Muscle layer of colon (tissue), 2 donors: ENCODE measurements at regions not wholly inside any gene's neighbourhood (a gene's known extent, or its start where the extent isn't known, plus 50 kb on each side); places are given as distances from the start of the nearest gene placed in this dataset.
A peak's percentile ranks its signal among the peaks of the same experiment; 100 is the strongest.

ENCODE experiments used
- H3K27ac ChIP-seq: one replicate; pipeline ENCODE4 v1.7.0; 2013; ENCODE audit warnings: low read depth, mild to moderate bottlenecking, low read length, moderate library complexity
- H3K27me3 ChIP-seq, 2 donors: one replicate each; pipeline ENCODE4 v1.7.0; 2013; ENCODE audit warnings: low read length in 2 of 2, mild to moderate bottlenecking in 2 of 2; ENCODE audit not compliant: insufficient read depth in 2 of 2, control insufficient read depth in 1 of 2
- H3K36me3 ChIP-seq: one replicate; pipeline ENCODE4 v1.7.0; 2013; ENCODE audit warnings: mild to moderate bottlenecking, low read length; ENCODE audit not compliant: insufficient read depth
- H3K4me1 ChIP-seq: one replicate; pipeline ENCODE4 v1.7.0; 2013; ENCODE audit warnings: mild to moderate bottlenecking, low read length; ENCODE audit not compliant: insufficient read depth
- H3K4me3 ChIP-seq, 2 donors: one replicate each; pipeline ENCODE4 v1.7.0; 2013; ENCODE audit warnings: low read length in 2 of 2, low read depth in 1 of 2, mild to moderate bottlenecking in 1 of 2, moderate library complexity in 1 of 2
- H3K9ac ChIP-seq: one replicate; pipeline ENCODE4 v1.7.0; 2013; ENCODE audit warnings: low read length
- H3K9me3 ChIP-seq: one replicate; pipeline ENCODE4 v1.7.0; 2013; ENCODE audit warnings: mild to moderate bottlenecking, low read length
- donor health status: abdominal sarcoma.
- donor health status: Adenocarcinoma of cecum.

GRCh38 chr21:45338311-45339017, 50.8 kb upstream of the POFUT2 start:
- H3K27me3 ChIP-seq, result no peaks in the 10 kb centered on the region
- H3K36me3 ChIP-seq, result no peaks in the 10 kb centered on the region
- H3K9me3 ChIP-seq, result no peaks in the 10 kb centered on the region
- H3K4me1 ChIP-seq, result no peaks in the 10 kb centered on the region
- no peak overlapping the region for H3K27ac ChIP-seq
- no peak overlapping the region for H3K9ac ChIP-seq
- no peak overlapping the region for H3K4me3 ChIP-seq

- Histone ChIP-seq H3K27ac (no peak overlapping the region), H3K9ac (no peak overlapping the region), H3K4me3 (no peak overlapping the region), H3K4me1 (no peaks in the 10 kb centered on the region), H3K27me3 (no peaks in the 10 kb centered on the region), H3K9me3 (no peaks in the 10 kb centered on the region), H3K36me3 (no peaks in the 10 kb centered on the region)
Measured at GRCh38 chr21:45339421-45340402, 52.0 kb upstream of the POFUT2 start.

- H3K4me1 ChIP-seq, result no peaks in the 10 kb centered on the region
- H3K36me3 ChIP-seq, result no peaks in the 10 kb centered on the region
- H3K4me3 ChIP-seq, result no peak overlapping the region
- no peaks in the 10 kb centered on the region for H3K27me3 ChIP-seq
- H3K27ac ChIP-seq, result no peak overlapping the region
- no peak overlapping the region for H3K9ac ChIP-seq
- H3K9me3 ChIP-seq, result no peaks in the 10 kb centered on the region
Measured at GRCh38 chr21:45340515-45340914, 52.8 kb upstream of the POFUT2 start.

DNA sequence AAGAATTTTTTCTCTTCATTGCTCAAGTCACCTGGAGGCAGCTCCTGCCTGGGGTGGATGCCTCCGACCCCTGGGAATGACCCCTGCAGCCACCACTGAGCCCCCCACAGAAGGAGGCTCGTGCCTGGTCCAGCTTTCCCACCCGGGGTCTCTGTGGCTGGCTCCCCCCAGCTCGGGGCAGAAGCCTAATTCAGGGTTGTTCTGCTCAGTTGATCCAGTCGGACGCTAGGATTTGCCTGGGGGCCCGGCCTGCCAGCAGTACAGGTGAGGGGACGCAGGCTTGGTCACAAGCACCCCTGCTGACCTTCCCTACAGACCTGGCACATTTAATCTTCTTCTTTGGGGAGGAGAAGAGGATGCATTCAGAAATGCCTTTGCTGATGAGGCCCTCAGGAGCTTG, 53.6 kb upstream of the POFUT2 start:
- Histone ChIP-seq H3K9ac (no peak overlapping the region), H3K4me3 (no peak overlapping the region), H3K27me3 (no peaks in the 10 kb centered on the region), H3K36me3 (no peaks in the 10 kb centered on the region), H3K4me1 (no peaks in the 10 kb centered on the region), H3K27ac (no peak overlapping the region), H3K9me3 (no peaks in the 10 kb centered on the region)

DNA sequence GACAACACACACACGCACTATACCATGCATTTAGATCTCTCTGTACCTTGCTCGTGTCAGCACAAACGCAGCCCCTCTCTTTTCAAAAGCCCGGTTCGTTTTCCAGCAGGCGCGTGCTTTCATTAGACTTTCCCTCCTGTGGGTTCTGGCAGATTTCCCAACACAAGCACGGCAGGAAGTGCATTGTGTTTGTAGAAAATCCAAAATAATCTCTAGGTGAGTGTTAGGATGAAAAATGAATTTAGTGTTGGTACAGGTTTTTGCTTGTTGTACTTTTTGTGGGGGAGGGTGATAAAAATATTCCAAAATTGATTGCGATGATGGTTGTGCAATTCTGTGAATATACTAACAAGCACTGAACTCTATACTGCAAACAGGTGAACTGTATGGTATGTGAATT, 54.1 kb upstream of the POFUT2 start:
- H3K4me1 ChIP-seq, result no peaks in the 10 kb centered on the region
- H3K9ac ChIP-seq, result no peak overlapping the region
- H3K27ac ChIP-seq, result no peak overlapping the region
- H3K27me3 ChIP-seq, result no peaks in the 10 kb centered on the region
- no peaks in the 10 kb centered on the region for H3K9me3 ChIP-seq
- H3K36me3 ChIP-seq, result no peaks in the 10 kb centered on the region
- no peak overlapping the region for H3K4me3 ChIP-seq

- Histone ChIP-seq H3K4me1 (peaks cover 4% of the 10 kb centered on the region), H3K9ac (no peak overlapping the region), H3K9me3 (no peaks in the 10 kb centered on the region), H3K4me3 (no peak overlapping the region), H3K27me3 (no peaks in the 10 kb centered on the region), H3K36me3 (no peaks in the 10 kb centered on the region), H3K27ac (no peak overlapping the region)
Measured at GRCh38 chr21:45343891-45344290, 56.2 kb upstream of the POFUT2 start.

DNA sequence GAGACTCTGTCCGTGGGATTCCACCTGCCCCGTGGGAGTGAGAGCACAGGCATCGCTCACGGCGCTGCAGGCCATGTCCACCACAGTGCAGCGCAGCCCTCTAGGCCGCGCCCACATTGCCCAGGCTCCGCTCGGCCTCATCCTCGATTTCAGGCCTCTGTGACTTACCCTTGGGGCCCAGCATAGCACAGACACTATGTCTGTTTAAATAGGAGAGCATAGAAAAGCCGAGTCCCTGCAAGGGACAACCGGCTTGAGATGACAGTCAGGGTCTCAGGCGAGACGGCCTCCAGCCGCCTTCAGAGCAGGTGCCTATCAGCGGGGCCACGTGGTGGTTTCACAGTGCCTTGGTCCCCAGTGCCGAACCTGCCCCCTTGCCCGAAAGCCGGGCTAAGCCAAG, 56.9 kb upstream of the POFUT2 start:
- no peak overlapping the region for H3K4me3 ChIP-seq
- no peaks in the 10 kb centered on the region for H3K9me3 ChIP-seq
- H3K4me1 ChIP-seq, result peaks cover 10% of the 10 kb centered on the region
- H3K27me3 ChIP-seq, result no peaks in the 10 kb centered on the region
- no peak overlapping the region for H3K9ac ChIP-seq
- no peak overlapping the region for H3K27ac ChIP-seq
- H3K36me3 ChIP-seq, result no peaks in the 10 kb centered on the region

DNA sequence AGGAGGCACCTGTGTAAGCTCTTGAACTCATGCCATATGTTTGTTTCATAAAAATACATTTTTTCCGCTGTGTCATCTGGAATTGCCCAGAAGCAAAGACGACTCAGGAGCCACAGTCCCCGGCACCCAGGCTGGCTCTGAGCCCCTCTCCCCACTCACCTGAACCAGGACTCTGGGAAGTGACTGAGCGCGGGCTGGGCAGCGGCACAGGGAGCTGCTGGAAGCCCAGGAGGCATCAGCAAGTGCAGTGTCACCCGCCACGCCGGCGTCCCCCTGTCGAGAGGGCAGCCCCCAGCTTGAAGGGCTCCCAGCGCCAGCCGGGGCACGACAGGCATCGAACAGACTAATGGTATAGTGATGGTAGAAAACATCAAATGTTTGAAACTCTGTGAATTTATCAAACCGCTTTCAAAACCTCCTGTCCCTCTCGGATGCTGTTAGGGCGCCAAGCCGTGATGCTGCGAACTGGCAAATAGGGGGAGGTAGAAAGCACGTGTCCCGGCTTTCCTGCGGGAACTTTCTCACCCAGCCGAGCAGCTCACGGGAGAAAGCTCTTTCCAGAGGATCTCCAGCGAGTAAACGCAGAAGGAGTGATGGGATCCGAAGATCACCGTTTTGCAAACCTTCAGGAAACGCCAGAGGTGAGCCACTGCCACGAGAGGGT, 57.8 kb upstream of the COL18A1 start:
- Histone ChIP-seq H3K27ac (peak overlapping the region; percentile 27), H3K4me3 (no peak overlapping the region), H3K4me1 (peaks cover 21% of the 10 kb centered on the region), H3K27me3 (no peaks in the 10 kb centered on the region), H3K9me3 (no peaks in the 10 kb centered on the region), H3K36me3 (no peaks in the 10 kb centered on the region), H3K9ac (no peak overlapping the region)

GRCh38 chr21:45347712-45348499, 57.1 kb upstream of the COL18A1 start:
- Histone ChIP-seq H3K4me1 (peaks cover 21% of the 10 kb centered on the region), H3K4me3 (no peak overlapping the region), H3K9me3 (no peaks in the 10 kb centered on the region), H3K36me3 (no peaks in the 10 kb centered on the region), H3K27me3 (no peaks in the 10 kb centered on the region), H3K9ac (no peak overlapping the region), H3K27ac (peak overlapping the region; percentile 27)

- Histone ChIP-seq H3K27ac (peak overlapping the region; percentile 65), H3K9ac (no peak overlapping the region), H3K4me1 (peaks cover 21% of the 10 kb centered on the region), H3K9me3 (no peaks in the 10 kb centered on the region), H3K27me3 (no peaks in the 10 kb centered on the region), H3K36me3 (no peaks in the 10 kb centered on the region), H3K4me3 (no peak overlapping the region)
Measured at GRCh38 chr21:45348591-45349327, 56.2 kb upstream of the COL18A1 start.
